ENCODE measurements at regions not wholly inside any gene's neighbourhood (a gene's known extent, or its start where the extent isn't known, plus 50 kb on each side); places are given as distances from the start of the nearest gene placed in this dataset.
"Not testable (repeated sequence)": the region's sequence is repeated elsewhere in the genome, so short reads cannot be mapped to it uniquely, and the experiment has no call there.

DNA sequence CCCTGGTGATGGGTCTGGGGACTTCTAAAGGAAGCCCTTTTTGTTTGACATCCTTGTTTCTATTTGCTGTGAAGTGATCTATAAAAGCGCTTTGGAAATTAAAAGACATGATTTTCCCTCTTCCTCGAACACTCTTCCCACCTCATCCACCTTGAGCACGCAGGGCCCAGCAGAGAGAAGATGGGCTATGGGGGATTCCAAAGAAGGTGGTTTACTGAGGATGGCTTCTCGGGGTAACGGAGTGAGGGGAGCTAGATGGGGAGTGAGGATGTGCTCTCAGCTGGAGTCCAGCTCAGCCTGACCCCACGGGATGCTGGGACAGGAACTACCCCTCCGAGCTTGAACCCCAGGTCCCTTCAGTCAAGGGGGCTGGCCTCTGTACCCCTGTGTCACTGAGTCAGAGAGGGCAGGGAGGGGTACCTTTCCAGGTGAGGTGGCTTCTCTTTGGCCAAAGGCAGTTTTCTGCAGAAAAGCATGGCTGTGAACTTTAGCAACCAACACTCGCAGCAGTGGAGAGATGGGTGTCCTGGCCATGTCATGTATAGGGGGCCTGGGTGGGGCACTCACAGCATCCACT is 180.7 kb upstream of the SMAD3 start:
- no peak for DNase-seq

DNA sequence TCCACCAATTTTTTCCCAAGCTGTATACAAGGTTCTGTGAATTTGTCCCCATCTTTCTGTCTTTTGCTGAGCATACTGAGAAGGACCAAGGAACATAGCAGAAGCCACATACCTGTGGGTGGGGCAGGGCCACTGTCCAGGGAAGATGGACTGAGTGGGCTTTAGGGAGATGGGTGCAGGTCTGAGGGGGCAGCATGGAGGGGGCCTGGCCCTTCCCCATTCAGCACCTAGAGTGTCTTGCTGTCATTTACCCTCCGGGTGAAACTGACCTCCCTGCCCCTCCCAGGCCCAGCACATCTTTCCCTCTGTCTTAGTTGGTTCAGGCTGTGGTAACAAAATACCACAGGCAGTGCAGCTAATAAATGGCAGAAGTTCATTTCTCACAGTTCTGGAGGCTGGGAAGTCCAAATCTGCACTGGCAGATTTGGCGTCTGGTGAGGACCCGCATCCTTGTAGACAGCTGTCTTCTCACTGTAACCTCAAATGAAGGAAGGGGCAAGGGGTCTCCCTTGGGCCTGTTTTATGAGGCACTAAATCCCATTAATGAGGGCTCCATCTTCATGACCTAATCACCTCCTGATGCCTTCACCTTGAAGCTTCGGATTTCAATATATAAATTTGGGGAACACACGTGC is 180.0 kb upstream of the SMAD3 start:
- DNase-seq, result no peak

DNA sequence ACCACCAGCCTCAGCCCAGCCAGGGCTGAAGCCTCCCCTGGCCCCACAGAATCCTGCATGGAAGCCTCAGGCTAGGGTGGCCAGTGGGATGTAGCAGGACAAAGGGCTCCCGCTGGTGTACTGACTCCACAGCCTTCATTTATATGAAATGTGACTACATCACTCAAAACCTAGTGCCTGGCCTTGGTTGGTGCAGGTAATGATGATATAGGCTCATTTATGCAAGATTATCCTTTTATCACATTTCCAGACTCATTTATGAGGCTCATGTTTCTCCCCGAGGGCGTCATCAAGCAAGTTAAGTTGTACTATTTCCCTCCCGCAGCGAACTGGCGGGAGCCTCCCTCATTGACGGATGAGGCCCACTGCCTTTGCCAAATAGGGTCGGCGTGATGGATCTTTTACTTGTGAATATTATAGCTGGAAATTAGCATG is 179.1 kb upstream of the SMAD3 start:
- no peak for DNase-seq

DNA sequence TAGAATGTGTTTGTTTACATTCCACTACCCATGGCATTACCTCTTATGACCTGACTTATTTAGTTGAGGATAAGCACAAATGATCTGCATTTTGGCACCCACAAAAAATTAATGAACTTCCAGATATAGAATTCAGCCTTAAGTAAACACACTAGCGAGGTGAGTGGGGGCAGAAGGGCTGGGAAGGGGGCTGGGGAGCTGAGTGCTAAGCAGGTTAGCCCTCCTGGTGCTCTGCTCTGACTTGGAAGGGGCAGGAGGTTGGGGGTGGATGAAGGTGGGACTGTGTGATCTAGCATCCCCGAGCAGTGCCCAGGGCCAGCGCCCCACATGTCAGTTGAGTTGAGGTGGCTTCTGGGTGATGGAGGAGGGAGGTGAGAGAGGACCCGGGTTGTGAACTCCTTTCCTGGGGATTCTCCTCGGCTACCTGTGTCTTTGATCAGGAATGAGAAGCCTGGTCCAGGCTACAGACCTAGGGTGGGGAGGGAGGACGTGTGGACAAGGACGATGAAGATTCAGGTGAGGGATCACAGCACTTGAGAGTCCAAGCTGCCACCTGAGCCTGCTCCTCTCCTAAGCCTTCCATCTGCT is 178.6 kb upstream of the SMAD3 start:
- DNase-seq, result no peak

DNA sequence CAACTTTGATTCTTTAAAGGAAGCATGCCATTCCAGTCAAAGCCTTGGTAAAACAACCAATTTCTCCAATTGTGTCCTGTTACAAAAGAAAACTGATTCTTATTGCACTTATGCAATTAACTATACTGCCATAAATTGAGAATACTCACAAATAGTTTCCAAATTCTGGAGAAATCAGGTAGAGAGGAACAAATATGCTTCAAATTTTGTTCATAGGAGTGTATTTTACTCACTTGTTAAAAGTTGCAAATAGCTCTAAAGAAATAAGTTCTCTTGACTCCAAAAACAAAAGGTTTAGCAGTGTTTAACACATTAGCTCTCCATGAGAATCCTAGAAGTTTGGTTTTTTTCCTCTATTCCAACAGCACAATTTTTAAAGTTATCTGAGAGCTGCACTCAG is 176.1 kb upstream of the SMAD3 start:
- not testable (repeated sequence) for DNase-seq

DNA sequence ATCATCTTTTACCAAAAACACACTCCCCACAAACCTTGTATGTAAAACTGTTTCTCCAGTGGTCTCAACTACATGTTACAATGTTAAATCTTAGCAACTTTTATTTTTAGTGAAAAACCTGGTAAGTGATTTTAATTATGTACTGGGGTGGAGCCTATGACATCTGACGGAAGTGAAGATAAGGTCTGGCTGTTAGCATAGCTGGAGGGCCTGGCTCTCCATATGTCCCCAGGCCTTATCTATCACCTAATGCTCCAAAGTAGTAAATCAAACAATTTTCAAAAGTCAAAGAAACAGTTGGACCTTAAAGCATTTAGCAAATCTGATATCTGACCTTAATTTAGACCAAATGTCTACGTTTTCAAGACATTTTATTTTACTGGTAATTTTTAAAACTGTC is 173.6 kb upstream of the SMAD3 start:
- DNase-seq, result no peak

DNA sequence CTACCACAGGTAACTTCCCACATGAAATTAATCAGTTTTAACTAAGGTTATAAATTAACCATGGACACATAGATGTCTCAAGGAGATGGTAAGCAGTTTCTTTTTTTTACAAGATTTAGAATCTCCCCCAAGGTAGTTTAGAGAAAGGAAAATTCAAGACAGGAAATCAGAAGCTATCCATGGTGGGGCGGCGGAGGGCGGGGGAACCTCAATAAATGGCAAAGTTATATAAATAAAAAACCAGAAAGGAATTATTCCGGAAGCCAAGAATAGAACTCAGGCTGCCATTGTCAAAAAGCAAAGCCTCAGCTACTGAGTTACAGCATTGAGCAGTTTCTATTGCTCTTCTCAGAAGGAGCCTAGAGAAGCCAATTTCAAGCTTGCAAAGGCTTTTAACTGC is 172.1 kb upstream of the SMAD3 start:
- no peak for DNase-seq

DNA sequence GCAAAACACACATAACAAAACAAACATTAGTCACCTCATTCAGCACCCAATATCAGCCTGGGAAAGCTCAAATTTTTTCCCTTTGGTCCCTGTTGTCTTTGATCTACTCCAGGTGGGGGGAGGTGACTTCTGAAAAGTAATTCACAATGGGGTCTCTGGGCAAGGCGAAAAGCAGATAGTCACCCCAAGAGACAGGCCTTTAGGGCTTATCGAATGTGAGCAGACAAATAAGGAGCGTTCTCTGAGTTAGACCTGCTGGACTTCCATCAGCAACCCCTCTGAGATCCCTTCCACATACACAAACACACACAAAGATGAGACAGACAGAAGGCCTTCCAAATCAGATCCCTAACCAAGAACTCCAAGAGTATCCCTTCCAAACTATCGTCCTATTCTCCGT is 171.0 kb upstream of the SMAD3 start:
- no peak for DNase-seq

DNA sequence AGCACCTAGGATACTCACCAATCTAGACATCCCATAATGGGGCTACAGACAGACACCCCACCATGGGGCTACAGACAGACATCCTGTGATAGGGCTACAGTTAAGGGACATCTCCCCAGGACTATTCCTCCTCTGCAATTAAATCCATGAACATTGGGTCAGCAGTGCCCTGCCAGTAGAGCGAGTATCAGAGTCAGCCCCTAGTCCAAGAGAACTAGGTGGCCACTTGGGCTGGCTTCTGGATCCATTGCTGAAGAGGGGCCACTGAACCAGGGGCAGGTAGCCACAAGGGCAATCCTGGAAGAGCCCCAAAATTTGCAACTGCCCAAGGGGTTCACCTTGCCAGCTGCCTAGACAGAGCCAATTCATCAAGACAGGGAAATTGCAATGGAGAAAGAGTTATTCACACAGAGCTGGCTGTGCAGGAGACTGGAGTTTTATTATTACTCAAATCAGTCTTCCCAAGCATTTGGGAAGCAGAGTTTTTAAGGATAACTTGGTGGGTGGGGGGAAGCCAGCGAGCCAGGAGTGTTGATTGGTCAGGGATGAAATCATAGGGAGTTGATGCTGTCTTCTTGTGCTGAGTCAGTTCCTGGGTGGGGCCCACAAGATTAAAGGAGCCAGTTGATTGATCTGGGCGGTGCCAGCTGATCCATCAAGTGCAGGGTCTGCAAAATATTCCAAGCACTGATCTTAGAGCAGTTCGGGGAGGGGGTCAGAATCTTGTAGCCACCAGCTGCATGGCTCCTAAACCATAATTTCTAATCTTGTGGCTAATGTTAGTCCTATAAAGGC is 170.2 kb upstream of the SMAD3 start:
- DNase-seq, result no peak

DNA sequence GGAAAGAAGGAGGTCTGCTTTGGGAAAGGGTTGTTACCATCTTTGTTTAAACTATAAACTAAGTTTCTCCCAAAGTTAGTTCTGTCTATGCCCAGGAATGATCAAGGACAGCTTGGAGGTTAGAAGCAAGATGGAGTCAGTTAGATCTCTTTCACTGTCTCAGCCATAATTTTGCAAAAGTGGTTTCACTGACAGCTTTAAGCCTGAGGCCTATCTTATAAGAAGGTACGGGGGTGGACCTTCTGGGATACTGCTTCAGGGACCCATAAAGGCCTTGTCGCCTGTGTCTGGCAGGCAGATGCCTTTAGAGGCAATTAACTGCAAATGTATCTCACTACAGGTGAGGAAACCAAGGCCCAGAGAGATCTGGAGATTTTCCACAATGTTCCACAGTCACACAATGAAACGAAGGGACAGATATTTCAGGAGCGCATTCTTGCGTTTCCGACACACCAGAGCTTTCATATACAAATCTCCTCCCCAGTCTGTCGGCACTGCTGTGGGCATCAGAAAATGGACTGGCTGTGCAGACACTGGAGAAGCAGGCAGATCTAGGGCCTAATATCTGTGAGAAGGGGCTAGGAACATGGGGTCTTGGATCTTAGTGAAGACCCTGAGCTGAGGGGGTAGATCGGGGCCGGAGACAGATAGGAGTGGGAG is 169.5 kb upstream of the SMAD3 start:
- no peak for DNase-seq

DNA sequence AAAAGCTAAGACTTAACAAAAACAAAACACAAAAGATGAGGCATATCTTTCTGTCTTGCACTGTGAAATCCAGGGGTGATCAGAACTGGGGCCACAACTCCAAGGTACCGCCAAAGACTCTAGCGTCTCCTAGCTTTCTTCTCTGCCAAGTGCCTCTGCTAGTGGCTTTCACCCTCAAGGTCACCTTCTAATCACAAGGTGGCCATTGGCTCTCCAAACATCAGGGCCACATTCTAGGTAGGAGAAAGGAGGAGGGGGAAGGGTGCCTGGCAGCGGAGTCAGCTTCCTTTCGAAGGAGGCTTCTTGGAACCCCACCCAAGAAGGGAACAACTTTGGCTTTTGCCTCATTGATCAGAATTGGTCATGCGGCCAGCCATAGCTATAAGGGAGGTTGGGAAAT is 168.8 kb upstream of the SMAD3 start:
- no peak for DNase-seq

DNA sequence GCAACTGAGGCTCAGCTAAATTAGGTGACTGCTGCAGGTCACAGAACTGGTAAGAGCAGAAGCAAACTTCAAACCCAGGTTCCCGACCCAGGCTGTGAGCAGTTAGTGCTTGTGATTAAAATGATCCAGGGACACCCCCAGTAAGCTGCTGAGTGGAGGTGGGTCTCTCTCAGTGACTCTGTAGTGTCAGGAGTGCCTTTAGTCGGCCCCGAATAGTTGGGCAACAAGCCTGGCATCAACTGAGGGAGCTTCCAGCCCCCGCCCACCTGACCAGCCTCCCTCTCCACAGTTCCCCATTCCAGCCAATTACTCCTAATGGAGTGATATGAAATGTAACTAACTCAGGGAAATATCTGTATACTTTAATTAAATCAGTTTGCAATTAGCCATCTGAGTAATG is 168.0 kb upstream of the SMAD3 start:
- no peak for DNase-seq

DNA sequence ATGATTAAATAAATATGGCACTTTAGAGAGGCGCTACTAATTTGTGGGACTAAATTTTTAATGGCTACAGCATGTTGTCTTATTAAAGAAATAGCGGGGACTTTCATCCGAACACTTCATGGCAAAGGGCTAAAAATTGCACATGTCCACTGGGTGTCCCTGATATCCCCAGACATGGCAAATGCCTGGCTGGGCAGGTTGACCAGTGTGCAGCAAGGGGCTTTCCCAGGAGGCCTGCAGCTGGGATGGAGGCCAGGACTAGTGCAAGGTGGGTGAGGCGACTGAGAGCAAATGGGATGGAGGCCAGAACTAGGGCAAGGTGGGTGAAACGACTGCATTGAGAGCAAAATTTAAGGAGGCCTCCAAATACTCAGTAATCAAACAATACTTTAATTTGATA is 167.4 kb upstream of the SMAD3 start:
- no peak for DNase-seq

DNA sequence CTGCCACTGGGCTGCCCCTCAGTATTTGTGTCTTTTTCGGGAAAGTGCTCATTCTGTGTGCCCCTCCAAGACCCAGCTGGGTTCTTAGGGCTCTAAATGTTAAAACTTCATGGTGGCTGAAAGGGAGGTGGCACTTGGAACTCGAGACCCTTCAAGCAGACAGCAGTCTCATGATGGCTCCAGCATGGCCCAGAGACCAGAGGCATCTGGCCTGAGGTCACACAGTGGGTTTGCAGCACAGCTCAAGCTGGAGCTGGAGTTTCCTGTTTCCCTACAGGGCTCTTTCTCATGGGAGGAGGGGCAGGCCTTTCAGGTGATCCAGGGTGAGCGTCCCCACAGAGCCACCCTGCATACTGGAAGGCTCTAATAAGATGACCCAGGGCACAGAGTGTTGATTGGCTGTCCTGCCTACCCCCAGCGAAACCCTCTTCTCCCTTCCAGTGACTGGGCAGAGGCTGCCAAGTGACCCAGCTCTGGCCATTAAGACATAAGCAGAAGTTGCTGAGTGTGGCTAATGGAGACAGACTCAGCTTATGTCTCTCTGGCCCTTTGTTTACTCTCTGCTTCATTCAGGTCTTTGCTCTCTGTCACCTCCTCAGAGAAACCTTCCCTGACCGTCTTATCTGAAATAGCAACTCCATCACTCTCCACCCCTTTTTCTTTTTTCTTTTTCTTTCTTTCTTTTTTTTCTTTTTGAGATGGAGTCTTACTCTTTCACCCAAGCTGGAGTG is 166.6 kb upstream of the SMAD3 start:
- no peak for DNase-seq

DNA sequence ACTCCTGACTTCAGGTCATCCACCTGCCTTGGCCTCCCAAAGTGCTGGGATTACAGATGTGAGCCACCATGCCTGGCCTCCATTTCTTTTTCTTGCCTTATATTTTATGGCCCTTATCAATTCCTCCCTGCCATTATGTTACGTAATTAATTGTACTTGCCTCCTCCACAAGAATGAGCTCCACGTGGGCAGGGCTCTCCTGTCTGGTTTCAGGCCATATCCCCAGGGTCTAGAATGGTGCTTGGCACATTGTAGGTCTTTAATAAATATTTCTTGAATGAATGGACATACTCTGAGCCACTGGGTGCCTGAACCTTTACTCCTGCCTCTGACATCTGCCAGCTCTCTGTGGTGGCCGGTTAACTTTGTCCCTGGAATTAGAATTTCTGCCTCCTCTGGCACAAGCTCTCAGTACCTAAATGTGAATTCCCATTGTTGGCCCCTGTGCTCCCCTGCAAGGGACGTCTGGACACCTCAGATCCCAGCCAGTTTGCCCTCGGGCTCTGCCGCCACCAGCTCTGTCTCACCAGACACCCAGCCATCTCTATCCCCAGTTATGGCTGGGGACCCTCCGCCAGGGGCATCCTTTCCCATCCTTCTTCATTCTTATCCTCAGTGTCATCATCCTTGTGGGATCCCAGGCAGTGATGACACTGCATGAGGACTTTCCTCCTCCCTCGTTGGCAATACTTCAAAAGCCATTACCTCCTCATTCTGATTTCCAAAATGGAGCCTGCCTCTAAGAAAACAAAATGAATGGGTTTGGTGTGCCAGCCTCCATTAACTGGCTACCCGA is 165.6 kb upstream of the SMAD3 start:
- DNase-seq, result no peak

DNA sequence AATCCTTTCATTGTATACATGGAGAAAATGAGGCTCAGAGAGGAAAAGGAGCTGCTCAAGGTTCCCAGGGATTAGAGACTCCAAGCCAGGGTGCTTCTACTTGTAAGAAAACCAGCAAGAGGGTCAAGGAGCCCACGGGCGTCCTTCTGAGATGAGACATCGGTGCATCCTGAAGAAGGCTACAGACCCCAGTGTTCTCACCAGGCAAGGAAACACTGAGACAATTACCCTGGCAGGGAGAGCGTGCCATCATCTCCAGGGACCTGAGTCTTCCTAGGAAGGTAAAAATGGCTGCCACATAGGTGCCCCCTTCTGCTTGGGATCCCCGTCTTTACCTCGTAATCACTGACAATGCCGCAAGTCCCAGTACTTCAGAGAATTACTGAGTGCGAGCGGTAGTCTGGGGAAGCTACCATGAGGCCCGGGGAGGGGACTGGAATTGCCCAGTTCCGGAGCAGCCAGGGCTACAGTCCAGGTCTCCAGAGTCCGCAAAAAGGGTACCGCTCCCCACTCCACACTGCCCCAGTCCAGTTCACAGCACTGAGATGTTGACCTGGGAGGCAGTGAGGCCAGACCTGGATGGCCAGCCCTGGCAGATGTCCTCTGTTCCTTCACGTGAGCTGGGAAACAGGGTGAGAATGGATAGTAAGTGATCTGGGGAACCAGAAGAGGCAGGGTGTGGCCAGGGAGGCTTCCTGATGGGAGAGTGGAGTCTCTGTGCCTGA is 164.7 kb upstream of the SMAD3 start:
- DNase-seq, result no peak

DNA sequence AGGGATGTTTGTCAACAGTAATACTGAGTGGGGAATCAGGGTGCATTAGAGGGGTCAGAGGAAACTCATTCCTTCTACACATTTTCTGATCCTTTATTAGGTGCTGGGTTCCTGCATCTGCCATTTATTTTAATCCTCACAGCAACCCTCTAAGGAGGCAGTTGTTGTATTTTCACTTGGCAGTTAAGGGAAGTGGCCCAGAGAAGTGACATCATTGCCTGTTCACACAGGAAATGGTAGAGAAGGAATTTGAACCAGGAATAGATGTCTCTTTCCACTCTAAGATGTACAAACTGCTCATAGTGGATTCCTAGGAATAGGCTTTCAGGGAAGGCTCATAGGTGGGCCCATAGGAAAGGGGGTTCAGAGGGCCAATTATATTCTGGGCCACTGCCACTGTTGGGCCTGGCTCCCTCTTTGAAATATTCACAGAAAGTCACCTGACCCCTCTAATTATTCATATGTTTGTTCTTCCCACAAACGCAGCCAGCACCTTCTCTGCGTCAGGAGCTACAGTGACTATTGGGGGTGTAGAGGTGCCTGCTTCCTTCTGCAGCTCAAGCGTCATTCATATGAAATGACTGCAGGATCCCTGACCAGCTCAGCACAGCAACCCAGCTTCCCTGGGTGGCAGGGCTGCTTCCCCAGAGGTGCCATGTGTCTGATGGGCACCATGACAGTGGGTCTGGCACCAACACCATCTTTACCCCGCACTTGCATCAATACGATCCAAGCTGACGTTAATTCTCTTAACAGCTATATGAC is 163.9 kb upstream of the SMAD3 start:
- DNase-seq, result peak; percentile 32 to 56

DNA sequence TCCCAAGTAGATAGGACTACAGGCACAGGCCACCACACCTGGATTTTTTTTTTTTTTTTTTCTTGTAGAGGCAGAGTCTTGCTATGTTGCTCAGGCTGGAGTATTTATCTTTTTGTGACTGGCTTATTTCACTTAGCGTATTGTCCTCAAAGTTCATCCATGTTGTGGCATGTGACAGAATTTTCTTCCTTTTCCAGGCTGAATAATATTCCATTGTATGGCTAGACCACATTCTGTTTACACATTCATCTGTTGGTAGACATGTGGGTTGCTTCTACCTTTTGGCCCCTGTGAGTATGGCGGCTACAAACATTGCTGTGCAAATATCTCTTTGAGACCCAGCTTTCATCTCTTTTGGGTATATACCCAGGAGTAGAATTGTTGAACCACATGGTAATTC is 160.2 kb upstream of the SMAD3 start:
- DNase-seq, result no peak

DNA sequence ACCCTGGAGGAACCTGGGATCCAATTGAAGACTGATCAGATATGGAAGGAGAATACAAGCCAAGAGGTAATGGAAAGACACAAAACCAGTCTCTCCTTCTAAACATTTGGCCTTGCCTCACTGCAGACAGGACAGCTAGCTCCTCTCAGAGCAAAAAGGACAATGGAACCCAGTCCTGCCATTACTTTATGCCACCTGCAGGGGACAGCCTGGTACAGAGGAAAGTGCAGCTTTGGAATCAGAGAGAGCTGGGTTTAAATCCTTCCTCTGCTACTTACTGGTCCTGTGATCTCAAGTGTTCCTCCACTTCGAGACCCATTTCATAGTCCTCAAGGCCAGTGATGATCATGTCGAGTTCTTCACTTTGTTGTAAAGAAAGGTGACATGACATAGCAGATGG is 159.4 kb upstream of the SMAD3 start:
- no peak for DNase-seq
